COLO829 (cell line): ENCODE measurements at regions not wholly inside any gene's neighbourhood (a gene's known extent, or its start where the extent isn't known, plus 50 kb on each side); places are given as distances from the start of the nearest gene placed in this dataset.

ENCODE experiments used
- DNase-seq: peaks from one replicate; pipeline ENCODE4 v3.0.0; 2012; ENCODE audit warnings: low spot score

DNA sequence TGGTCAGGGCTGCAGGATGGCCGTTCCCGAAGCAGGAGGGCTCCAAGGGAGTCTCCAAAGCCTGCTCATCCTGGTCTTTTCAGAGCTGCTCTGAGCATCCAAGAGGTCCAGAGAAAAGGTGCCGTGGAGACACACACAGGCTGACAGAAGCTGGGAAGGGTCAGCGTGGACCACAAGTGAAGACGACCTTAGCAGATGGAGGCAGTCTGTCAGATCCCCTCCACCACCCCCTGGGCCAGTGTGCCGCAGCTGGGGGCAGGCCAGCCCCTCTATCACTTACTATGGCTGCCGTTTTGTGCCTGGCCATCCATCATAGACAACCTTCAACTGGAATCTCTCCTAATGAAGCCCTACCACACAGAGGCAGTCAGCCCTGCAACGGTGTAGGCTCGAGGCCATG, 335.1 kb upstream of the RGMA start:
- DNase-seq = no peak

DNA sequence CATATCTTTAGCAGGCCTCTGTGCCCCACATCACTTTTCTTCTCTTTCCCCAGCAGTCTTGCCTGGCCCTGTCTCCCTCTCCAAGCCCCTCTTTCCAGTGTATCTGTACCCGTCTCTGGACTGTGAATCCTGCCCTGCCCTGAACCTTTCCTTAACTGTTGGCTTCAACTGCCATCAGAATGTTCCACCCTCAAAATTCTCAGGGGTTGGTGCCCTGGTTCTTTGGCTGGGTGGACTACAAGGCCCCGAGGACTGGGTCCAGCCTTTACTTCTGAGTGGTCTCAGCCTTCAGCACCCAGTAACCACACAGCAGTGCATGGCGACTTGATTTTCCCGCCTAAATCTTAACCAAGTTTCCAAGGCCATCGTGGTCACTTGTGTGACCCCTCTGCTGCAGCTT, 333.5 kb upstream of the RGMA start:
- DNase-seq = no peak

DNA sequence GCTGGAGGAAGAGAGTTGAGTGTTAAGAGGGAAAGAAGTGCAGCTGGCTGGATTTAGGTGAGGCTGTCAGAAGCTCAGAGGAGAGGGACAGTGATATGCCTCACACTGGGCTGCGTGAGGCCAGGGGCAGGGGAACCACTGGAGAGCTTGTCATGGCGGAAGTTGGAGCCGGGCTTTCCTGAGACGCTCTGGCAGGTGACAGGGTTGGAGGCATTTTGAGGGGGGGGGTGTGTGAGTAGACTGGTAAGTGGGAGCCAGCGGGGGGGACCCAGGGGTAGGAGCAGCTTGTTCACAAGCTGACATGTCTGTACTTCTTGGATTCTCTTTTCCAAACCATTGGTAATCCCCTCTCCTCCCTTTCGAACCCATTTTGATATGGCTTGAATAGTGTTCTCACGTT, 331.5 kb upstream of the RGMA start:
- DNase-seq = no peak

DNA sequence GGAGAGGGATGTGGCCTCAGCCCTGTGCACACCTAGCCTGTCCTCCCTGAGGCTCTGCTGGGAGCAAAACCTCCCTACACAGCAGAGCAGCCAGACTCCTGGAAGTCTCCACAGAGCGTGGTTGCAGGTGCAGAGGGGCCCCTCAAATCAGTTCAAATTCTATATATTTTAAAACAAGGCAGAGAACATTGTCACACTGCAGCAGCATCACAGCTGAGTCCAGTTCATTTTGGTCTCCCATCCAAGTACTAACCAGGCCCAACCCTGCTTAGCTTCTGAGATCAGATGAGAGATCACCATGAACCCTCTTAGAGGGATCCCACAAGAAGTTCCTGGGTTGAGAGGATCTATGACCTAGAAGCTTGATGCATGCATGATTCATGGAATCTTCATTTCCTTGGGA, 331.0 kb upstream of the RGMA start:
- DNase-seq = no peak

DNA sequence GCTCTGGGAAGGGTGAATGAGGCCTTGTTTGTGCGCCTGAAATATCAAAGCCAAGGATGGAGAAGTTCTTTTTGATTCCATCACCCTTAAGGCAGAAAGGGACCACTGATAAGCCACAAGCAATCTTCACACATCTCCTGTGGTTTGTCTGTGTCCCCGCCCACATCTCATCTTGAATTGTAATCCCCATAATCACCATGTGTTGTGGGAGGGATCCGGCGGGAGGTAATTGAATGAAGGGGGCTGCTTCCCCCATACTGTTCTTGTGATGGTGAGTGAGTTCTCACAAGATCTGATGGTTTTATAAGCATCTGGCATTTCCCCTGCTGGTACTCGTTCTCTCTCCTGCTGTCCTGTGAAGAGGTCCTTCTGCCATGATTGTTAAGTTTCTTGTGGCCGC, 329.6 kb upstream of the RGMA start:
- DNase-seq = no peak

DNA sequence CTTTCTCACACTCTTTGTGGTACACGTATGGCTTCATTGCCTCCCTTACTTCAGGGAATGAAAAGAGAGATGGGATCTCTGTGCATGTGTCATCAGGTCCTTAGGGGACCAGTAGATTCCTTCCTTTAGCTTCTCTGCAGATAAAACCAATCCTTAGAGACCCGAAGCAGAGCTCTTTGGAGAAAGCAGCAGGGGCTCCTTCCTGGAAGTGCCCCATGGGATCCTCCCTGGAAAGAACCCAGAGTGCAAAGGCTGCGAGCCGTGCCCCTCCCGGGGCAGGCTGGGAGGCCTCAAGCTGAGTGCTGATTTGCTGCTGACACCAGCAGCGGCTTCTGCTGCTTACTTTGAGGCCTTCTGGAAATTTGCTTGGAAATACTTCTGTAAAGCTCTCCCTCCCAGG, 328.6 kb upstream of the RGMA start:
- no peak for DNase-seq

DNA sequence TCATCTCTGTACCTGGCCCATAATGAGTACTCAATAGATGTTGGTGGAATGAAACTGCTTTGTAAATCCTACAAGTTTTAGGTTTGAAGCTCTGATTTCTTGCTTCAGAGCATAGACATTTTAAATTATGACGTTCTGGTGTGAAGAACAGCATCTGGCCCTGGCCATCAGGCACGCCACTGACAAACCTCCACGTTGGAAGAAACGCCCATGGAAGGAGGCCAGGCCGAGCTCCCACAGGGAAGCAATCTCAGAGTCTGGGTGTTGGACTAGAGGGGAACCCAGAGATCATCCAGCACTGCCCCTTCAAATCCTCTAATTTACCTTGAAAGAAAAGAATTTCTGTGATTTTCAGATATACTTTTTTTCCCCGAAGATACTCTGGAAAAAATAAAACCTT, 328.1 kb upstream of the RGMA start:
- DNase-seq = no peak

DNA sequence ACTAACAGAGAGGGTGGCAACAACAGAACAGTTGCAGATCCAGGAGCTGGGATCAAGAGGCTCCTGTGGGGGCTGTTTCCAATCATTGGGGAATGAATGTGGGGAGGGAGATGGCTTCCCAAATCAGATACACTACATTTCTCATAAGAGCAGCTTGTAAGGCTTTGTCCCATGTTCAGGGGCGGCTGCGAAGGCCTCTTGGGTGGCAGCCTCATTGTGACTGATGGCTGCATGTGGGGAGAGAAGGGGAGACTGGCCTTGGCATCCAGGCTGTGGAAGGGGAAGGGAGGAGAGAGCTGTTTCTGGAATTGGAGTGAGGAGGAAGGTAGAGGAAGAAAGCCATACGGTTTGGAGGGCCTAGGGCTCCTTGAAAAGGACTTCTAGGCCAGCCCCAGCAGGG, 326.6 kb upstream of the RGMA start:
- DNase-seq = no peak

DNA sequence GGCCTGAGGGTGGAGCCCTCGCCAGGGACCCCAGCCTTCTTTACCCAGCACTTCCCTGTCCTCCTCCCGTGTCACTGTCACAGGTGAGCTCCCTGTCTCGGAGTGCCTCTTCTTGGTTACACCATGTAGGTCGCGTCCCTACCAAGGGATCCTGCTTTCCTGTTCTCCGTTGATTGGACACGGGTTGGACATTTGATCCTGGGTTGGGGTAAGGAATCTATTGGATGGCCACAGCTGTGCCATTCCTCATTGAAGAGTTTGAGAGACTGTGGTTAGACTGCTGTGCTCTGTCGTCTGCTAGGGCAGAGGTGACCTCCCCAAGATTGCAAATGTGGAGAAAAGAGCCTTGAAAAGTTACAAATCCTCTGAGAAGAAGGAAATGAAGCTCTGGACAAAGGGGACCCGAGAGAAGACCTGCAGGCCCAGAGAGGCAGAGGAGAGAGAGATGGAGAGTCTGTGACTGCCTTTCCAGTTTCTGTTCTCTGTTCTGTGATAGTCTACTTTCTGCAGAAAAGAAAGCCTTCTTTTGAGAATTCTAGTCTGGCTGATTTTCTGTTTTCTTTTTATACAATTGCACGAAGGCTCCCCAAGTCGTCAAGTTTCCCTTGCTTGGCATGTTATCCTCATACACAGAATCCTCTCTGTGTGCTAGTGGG, 325.7 kb upstream of the RGMA start:
- no peak for DNase-seq

DNA sequence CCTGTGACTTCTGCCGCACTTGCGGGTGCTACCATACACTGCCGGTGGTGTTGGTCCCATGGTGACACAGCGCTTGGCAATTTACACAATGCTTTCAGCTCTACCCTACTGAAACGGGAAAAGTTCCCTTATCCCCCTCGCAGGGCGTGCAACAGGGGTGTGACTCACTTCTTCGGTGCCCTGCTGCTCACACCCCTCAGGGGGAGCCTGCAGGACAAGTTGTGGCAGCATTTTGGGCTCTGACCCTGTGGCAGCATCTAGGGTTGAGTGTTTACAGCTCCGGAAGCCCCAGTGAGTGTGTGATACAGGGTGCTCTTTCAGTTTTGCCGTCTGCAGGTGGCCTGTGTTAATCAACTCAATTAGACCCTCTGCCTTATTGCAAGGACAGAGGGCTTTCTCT, 324.7 kb upstream of the RGMA start:
- DNase-seq = no peak

DNA sequence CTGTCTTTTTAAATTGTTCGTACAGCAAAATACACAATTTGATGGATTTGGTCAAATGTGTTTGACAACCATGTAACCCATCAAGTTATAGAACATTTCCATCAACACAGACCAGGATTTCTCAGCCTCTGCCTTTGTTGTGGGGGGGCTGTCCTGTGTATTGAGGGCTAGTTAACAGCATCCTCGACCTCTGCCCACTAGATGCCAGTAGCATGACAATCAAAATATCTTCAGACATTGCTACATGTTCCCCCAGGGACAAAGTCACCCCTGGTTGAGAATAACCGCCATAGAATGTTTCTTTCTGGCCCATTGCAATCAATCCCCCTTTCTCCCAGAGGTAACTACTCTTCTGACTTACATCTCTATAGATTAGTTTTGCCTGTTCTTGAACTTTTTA, 310.1 kb upstream of the RGMA start:
- no peak for DNase-seq

DNA sequence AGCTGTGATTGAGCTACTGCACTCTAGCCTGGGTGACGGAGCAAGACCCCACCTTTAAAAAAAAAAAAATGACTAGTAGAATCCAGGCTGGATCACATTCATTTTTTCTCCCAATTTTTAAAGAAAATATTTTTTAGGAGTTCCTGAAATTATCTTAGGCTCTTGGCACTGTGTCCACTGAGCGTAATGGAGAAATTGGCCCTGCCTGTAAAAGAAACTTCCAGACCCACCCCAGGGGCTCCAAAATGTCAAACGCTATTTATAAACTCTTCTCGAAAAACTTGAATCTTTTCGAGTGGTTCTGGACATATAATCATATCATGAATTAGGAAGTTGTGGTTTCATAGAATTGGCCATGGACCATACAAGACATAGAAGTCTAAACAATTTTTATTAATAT, 300.2 kb upstream of the RGMA start:
- no peak for DNase-seq

DNA sequence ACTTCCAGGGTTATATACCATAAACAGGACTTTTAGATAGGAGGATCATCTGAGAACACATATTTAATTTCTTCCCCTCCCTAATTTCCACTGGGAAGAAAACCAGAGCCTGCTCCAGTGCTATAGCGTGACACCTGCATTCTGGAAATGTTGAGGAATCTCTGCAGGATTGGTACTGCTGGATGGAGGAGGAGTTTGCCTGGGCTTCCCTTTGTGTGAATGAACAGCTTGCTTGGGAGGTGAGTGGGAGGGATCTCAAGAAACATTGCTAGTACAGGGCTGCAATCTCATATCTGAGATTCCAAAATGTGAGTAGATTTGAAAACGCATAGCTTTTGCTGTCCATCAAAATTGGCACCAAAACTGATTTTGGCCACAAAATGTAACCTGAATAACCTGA, 295.9 kb upstream of the RGMA start:
- DNase-seq = no peak

DNA sequence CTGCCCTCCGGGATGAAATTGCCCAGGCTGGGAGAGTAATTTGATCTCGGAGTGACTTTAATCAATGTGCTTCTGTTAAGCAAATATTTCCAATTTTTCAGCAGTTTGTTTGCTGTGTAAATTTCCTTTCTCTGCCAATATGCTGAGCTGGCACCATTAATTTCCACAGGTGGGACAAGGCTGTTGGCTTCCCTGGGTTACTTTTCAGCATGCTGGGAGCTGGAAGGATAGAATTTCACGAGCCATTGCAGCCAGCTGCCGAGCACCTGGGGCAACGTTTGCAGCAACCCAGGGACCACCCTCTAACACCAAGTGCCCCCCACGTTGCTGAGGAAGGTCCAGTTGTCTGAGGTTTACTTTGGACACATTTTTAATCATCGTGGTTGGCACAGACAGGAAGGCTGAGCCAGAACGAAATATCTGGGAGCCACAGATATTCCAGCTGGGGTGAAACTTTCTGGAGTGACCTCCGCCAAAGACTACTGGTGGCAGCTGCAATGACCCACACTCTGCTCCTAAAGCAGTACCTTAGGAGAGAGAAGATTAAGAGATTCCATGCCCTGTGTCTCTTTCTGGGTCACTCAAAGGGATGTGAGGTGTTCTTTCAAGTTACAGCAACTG, 293.3 kb upstream of the RGMA start:
- DNase-seq = no peak

DNA sequence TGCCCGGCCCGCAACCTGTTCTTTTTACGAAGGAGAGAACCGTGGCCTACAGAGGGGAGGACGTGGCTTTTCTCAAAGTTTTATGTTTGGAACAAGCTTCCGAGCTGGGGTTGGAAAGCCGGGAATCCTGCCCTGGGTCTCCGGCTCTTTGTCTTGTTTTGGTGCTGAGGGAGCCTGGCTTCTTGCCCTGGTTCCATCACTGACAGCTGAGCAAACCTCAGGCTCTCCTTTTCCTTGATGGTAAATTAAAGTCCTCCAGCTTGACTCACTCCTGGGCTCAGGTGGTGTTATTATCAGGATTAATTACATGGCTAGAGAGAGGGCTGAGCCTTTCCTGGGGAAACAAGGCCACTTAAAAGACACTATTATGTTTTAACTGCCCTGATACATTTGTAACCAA, 289.5 kb upstream of the RGMA start:
- DNase-seq = no peak

DNA sequence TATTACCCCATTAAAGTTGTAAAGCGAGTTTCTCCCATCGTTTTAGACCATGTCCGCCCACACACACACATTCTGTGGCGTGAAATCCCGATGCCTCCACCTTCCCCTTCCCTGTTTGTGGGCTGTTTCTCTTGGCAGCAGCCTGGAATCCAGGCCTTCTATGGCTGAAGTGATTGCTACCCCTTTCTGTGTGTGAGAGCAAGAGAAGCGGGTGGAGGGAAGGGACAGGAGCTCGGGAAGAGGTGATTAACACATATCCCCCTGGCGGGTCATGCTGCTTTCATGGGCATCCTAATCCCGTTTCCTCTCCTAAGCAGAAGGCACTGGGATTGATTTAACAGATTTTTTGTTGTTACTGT, 283.8 kb upstream of the RGMA start:
- DNase-seq = no peak

DNA sequence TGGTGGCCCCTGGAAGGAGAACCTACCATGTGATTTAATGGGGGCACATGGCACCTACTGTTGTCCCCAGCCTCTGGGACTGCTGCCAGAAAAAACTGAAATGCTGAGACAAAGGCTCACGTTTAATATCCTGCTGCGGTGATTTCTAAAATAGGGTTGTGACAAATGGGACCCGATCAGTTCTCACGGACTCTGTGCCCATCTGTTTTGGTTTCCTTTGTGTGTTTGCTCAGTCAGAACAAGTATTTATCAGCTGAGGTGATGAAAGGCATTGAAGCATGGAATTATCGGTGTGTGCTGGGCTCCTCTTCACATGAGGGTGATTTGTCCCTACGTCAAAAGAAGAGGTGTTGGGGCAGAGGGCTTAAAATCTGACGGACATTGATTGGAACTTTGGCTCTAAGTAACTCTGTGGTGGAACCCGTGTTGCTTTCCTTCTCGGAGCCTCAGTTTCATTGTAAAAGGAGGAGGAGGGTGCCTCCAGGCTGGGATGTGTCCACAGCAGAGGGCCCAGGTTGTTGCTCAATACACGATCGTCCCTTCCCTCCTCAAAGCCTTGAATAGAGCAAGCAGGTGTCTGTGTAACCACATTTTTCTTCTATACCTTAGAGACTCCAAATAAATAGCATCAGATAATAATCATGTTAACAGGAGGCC, 283.3 kb upstream of the RGMA start:
- DNase-seq = no peak

DNA sequence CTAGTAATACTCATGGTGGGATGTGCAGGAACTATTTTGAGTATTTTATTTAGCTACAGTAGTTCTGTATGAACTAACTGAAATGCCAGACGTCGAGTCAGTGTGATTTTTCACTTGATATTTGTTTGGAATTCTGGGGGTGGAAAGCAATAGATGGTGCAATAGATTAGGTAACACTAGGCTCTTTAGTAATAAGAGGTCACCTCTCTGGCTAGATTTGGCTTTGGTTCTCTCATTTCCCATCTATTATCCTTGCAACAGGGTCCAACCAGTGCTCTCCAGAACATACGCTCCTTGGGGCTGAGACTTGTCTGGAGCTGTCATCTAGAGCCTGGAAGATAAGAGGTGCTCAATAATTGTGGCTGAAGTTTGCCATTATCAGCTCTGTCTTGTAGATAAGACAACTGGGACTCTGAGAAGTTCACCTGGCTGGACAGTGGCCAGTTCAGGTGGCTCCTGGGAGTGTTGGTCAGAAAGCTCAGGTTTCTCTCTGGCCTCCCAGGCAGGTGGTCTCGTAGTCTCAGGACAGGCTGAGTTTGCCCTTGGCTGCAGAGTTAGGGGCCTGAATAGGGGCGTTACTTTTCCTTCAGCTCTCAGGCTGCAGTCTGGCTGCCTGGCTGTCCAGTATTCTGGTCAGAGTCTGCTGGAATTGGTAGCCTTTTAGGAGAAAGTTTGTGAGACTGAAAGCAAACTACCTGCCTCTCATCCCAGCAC, 277.5 kb upstream of the RGMA start:
- no peak for DNase-seq

DNA sequence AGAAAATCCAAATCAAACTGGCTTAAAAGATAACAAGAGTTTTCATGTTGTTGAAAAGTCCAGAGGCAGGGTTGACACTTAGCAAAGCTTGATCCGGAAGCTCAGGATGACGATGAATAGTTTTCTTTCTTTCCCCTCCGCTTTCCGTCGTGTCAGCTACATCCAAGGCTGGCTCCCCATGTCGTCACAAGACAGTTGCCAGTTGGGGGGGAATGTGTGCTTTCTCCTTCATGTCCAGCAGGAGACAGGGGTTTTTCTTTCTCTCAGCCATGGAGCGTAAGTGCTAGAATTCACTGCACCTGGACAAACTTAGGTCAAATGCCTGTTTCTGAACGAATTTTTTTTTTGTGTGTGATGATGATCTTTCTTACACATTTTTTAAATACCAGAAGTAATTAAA, 273.8 kb upstream of the RGMA start:
- DNase-seq = peak; percentile 44

DNA sequence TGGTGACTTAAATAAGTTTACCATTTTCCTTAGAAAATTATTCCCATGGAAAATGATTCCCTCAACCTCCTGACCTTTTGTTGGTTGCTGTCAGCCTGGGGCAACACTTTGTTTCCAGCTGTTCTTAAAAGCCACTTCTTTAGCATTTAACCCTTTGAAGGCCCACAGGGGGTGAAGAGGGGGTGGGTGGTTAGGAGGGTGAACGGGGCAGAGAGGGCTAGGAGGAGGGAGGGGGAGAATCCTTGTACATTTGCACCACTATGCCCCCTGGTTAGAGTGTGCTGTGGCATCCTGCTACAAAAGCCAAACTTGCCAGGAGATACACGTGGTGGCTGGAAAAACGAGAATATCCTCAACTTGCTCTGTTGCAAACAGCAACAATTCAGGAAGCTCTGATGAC, 273.2 kb upstream of the RGMA start:
- DNase-seq = no peak

DNA sequence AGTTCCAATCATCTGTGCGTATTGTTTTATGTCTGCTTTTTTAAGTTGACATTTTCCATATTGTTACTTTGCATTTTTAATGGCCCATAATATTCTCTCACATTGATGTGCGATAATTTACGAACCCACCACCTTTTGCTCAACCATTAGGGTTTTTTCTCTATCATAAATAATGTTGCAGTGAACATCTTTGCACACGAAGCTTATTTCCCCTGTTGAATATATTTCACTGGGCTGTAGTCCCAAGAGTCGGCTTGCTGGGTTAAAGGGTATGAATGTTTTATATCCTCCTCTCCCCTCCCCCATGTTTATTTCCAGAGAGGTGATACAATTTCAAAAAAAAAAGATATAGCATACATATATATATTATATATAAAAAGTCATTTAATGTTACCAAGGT, 272.7 kb upstream of the RGMA start:
- no peak for DNase-seq

DNA sequence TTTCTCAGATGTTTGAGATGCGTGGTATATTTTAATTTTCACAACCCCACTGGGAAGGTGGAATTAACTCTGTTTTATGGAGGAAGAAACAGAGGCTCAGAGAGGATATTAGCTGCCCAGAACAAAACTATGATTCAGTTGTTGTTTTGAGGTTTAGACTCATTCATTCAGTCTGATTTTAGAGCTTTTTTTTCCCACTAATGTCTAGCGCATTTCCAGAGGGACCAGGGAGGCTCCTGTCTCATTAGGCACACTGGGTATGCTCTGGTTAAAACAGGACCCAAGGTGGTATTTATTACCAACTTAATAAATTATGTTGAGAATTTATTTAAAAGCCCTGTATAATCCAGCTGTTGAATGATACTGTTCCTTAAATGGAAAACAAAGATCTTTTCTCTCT, 272.0 kb upstream of the RGMA start:
- no peak for DNase-seq

DNA sequence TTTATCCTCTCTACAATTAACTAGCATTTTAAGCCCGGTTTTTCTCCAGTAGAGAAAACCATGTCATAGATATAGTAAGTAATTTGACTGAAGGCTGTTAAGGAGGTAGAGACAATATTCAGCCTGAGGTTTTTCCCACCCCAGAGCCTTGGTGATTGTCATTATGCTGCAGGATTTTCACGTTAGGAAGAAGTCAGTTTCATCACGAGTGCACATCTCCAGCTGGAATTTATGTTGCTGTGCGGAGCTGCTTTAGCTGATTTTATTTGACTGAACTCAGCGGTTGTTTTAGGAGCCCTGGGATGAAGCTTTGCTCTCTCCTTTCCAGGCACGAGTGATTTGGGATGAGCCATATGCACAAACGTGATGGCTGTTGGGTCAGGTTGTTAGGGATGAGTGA, 271.3 kb upstream of the RGMA start:
- no peak for DNase-seq
